HEK293 (cell line): ENCODE measurements at regions not wholly inside any gene's neighbourhood (a gene's known extent, or its start where the extent isn't known, plus 50 kb on each side); places are given as distances from the start of the nearest gene placed in this dataset.

ENCODE experiments used
- CTCF ChIA-PET: fragments of 350-600 bp; formaldehyde crosslinking; extraction: SDS; loops from one replicate; lab custom pipeline; 2021; ENCODE audit warnings: antibody characterized with exemption; lab: Yijun Ruan, JAX
- POLR2A ChIA-PET: fragments of 300-600 bp; formaldehyde crosslinking; extraction: SDS; loops from one replicate; lab custom pipeline; 2020; ENCODE audit warnings: antibody characterized with exemption, inconsistent platforms; lab: Yijun Ruan, JAX
- H3K27ac ChIP-seq: fragments of 200-500 bp; sonication (Bioruptor generic); 2 replicates; pipeline ENCODE4 v1.5.1; 2014; ENCODE audit warnings: low read depth, low read length, control low read depth, inconsistent platforms; ENCODE audit errors: extremely low read depth
- H3K36me3 ChIP-seq, 2 experiments: fragments of 200-500 bp in 1 of 2; sonication (Bioruptor generic) in 1 of 2; 1 replicate in 1 of 2; 2 replicates in 1 of 2; pipeline ENCODE4 v1.5.1; 2014 to 2017; ENCODE audit warnings: inconsistent platforms in 2 of 2, low read length in 2 of 2; ENCODE audit not compliant: control insufficient read depth in 2 of 2, insufficient read depth in 1 of 2
- H3K4me1 ChIP-seq: fragments of 200-500 bp; sonication (Bioruptor generic); 2 replicates; pipeline ENCODE4 v1.5.1; 2014; ENCODE audit warnings: mild to moderate bottlenecking, low read length, inconsistent platforms; ENCODE audit not compliant: control insufficient read depth, insufficient read depth
- H3K4me3 ChIP-seq: 2 replicates; pipeline ENCODE4 v1.5.1; 2011; ENCODE audit warnings: low read depth, mild to moderate bottlenecking, control low read depth, low read length, moderate library complexity
- H3K9me3 ChIP-seq: fragments of 200-500 bp; sonication (Bioruptor generic); 2 replicates; pipeline ENCODE4 v1.5.1; 2014; ENCODE audit warnings: low read depth, low read length, inconsistent platforms; ENCODE audit not compliant: control insufficient read depth, insufficient read depth
- KLF9 ChIP-seq: fragments of 450-650 bp; formaldehyde crosslinking; IDR thresholded peaks from 2 replicates; pipeline ENCODE4 v1.5.1; 2016; ENCODE audit warnings: missing biosample characterization, missing genetic modification characterization, low read depth
- PRDM2 ChIP-seq: fragments of 450-650 bp; formaldehyde crosslinking; IDR thresholded peaks from 2 replicates; pipeline ENCODE4 v1.5.1; 2016; ENCODE audit warnings: missing biosample characterization, missing genetic modification characterization, borderline replicate concordance
- PRDM6 ChIP-seq: fragments of 450-650 bp; formaldehyde crosslinking; IDR thresholded peaks from 2 replicates; pipeline ENCODE4 v1.5.1; 2017; ENCODE audit warnings: missing biosample characterization, missing genetic modification characterization
- SALL2 ChIP-seq: fragments of 450-650 bp; formaldehyde crosslinking; IDR thresholded peaks from 2 replicates; pipeline ENCODE4 v1.5.0; 2017; ENCODE audit warnings: missing biosample characterization, mild to moderate bottlenecking, missing genetic modification characterization, borderline replicate concordance
- TSHZ1 ChIP-seq: fragments of 450-650 bp; formaldehyde crosslinking; IDR thresholded peaks from 2 replicates; pipeline ENCODE4 v1.5.1; 2016; ENCODE audit warnings: missing biosample characterization, missing genetic modification characterization, borderline replicate concordance
- ZBTB8A ChIP-seq: fragments of 450-650 bp; formaldehyde crosslinking; IDR thresholded peaks from 2 replicates; pipeline ENCODE4 v1.5.1; 2016; ENCODE audit warnings: missing biosample characterization, missing genetic modification characterization
- ZNF266 ChIP-seq: fragments of 450-650 bp; formaldehyde crosslinking; IDR thresholded peaks from 2 replicates; pipeline ENCODE4 v1.5.1; 2016; ENCODE audit warnings: missing biosample characterization, missing genetic modification characterization, low read depth
- ZNF510 ChIP-seq: fragments of 450-650 bp; formaldehyde crosslinking; IDR thresholded peaks from 2 replicates; pipeline ENCODE4 v1.5.1; 2018; ENCODE audit warnings: mild to moderate bottlenecking, missing genetic modification characterization, missing biosample characterization; ENCODE audit not compliant: insufficient replicate concordance
- ZNF658 ChIP-seq: fragments of 450-650 bp; formaldehyde crosslinking; IDR thresholded peaks from 2 replicates; pipeline ENCODE4; 2016; ENCODE audit warnings: missing biosample characterization, missing genetic modification characterization
- ZNF791 ChIP-seq: fragments of 450-650 bp; formaldehyde crosslinking; IDR thresholded peaks from 2 replicates; pipeline ENCODE4 v1.5.1; 2016; ENCODE audit warnings: missing biosample characterization, missing genetic modification characterization
- ZSCAN4 ChIP-seq: fragments of 450-650 bp; formaldehyde crosslinking; IDR thresholded peaks from 2 replicates; pipeline ENCODE4 v1.5.1; 2017; ENCODE audit warnings: missing biosample characterization, missing genetic modification characterization
- TF ChIP-seq, protein P1 (sequence below): fragments of 450-650 bp; formaldehyde crosslinking; IDR thresholded peaks from 2 replicates; pipeline ENCODE4 v1.5.1; 2016; ENCODE audit warnings: missing biosample characterization, missing genetic modification characterization
- TF ChIP-seq, protein P2 (sequence below): fragments of 450-650 bp; formaldehyde crosslinking; IDR thresholded peaks from 2 replicates; pipeline ENCODE4 v1.5.1; 2016; ENCODE audit warnings: missing biosample characterization, missing genetic modification characterization

DNA sequence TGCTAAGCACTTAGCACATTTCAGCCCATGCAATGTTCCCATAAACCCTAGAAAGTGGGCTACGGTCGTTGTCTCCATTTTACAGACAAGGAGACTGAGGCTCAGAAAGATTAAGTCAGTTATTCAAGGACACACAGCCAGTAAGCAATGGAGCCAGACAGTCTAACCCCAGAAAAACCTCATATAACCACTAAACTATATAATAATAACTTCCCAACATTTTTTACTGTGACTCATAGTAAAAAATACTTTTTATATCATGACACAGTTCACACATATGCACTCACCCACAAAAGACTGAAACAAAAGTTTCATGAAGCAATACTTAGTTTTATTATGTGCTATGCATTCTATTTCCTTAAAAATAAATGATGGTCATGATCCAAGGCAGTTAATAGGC, 66.2 kb upstream of the EYA2 start:
- Histone ChIP-seq H3K9me3 (no peaks in the 10 kb centered on the region), H3K27ac (no peak overlapping the region)
- POLR2A ChIA-PET: no interaction called here

GRCh38 chr20:46830886-46831632, 63.6 kb upstream of the EYA2 start:
- ChIA-PET CTCF (no interaction called here), POLR2A (no interaction called here)
- Histone ChIP-seq H3K4me3 (no peak overlapping the region), H3K36me3 (no peaks in the 10 kb centered on the region), H3K9me3 (no peaks in the 10 kb centered on the region), H3K27ac (no peak overlapping the region), H3K4me1 (no peaks in the 10 kb centered on the region)
- TF ChIP-seq KLF9 (tag by site-specific recombination) (no peak), ZNF266 (tag by site-specific recombination) (no peak), TSHZ1 (tag by site-specific recombination) (no peak), PRDM2 (tag by site-specific recombination) (no peak), ZBTB8A (tag by site-specific recombination) (no peak), ZNF658 (tag by site-specific recombination) (no peak), ZNF510 (tag by site-specific recombination) (no peak), SALL2 (tag by site-specific recombination) (no peak)
- TF ChIP-seq, protein P1, sequence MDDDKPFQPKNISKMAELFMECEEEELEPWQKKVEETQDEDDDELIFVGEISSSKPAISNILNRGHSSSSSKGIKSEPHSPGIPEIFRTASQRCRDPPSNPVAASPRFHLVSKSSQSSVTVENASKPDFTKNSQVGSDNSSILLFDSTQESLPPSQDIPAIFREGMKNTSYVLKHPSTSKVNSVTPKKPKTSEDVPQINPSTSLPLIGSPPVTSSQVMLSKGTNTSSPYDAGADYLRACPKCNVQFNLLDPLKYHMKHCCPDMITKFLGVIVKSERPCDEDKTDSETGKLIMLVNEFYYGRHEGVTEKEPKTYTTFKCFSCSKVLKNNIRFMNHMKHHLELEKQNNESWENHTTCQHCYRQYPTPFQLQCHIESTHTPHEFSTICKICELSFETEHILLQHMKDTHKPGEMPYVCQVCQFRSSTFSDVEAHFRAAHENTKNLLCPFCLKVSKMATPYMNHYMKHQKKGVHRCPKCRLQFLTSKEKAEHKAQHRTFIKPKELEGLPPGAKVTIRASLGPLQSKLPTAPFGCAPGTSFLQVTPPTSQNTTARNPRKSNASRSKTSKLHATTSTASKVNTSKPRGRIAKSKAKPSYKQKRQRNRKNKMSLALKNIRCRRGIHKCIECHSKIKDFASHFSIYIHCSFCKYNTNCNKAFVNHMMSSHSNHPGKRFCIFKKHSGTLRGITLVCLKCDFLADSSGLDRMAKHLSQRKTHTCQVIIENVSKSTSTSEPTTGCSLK (tag by site-specific recombination): no peak
- TF ChIP-seq, protein P2, sequence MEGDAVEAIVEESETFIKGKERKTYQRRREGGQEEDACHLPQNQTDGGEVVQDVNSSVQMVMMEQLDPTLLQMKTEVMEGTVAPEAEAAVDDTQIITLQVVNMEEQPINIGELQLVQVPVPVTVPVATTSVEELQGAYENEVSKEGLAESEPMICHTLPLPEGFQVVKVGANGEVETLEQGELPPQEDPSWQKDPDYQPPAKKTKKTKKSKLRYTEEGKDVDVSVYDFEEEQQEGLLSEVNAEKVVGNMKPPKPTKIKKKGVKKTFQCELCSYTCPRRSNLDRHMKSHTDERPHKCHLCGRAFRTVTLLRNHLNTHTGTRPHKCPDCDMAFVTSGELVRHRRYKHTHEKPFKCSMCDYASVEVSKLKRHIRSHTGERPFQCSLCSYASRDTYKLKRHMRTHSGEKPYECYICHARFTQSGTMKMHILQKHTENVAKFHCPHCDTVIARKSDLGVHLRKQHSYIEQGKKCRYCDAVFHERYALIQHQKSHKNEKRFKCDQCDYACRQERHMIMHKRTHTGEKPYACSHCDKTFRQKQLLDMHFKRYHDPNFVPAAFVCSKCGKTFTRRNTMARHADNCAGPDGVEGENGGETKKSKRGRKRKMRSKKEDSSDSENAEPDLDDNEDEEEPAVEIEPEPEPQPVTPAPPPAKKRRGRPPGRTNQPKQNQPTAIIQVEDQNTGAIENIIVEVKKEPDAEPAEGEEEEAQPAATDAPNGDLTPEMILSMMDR (tag by site-specific recombination): no peak

More for the DNA sequence above, 66.2 kb upstream of the EYA2 start:
- TF ChIP-seq PRDM6 (tag by site-specific recombination) (no peak), ZSCAN4 (tag by site-specific recombination) (no peak), ZNF791 (tag by site-specific recombination) (no peak)
- TF ChIP-seq, all 188 proteins: peak for 0
- CTCF ChIA-PET: no interaction called here
- Histone ChIP-seq H3K4me1 (no peaks in the 10 kb centered on the region), H3K4me3 (no peak overlapping the region), H3K36me3 (no peaks in the 10 kb centered on the region)
